ENCODE measurements at regions not wholly inside any gene's neighbourhood (a gene's known extent, or its start where the extent isn't known, plus 50 kb on each side); places are given as distances from the start of the nearest gene placed in this dataset.

GRCh38 chr3:194200422-194201081, 64.6 kb downstream of the HES1 start:
- intact Hi-C loops (cut with micrococcal nuclease; ENCODE audit: unreplicated experiment), result no loop called here
- DNase-seq (ENCODE audit: low spot score), result no peak
- Histone ChIP-seq H3K4me1 (ENCODE audit: insufficient read depth, low read length, poor library complexity, severe bottlenecking) (peaks cover 10% of the 10 kb centered on the region), H4K20me1 (ENCODE audit: insufficient read depth, low read length) (no peaks in the 10 kb centered on the region), H3K4me3 (ENCODE audit: low read depth, low read length, poor library complexity, severe bottlenecking) (no peak overlapping the region), H3K9me3 (ENCODE audit: low read length) (no peaks in the 10 kb centered on the region), H2AFZ (ENCODE audit: low read length) (no peak overlapping the region), H3K79me2 (ENCODE audit: insufficient read depth, low read depth, low read length) (no peaks in the 10 kb centered on the region), H3K9me2 (ENCODE audit: insufficient read depth, low read length) (no peaks in the 10 kb centered on the region), H3K4me2 (ENCODE audit: low read length) (no peak overlapping the region), H3K36me3 (ENCODE audit: insufficient read depth, low read length) (no peaks in the 10 kb centered on the region), H3K27ac (ENCODE audit: low read depth, low read length, poor library complexity, severe bottlenecking) (no peak overlapping the region)
- TF ChIP-seq CTCF (conservative IDR thresholded peaks at IDR 0.05; ENCODE audit: low read length), result no peak
- TF ChIP-seq EZH2phosphoT487 (IDR thresholded peaks at IDR 0.05; ENCODE audit: borderline replicate concordance, low read depth, low read length), result no peak
- ChIA-PET POLR2A (interaction anchor here (0.6 kb wide), 1 partner anchor 425 kb away, joined by 5 read pairs; no protein-coding TSS in a partner anchor), CTCF (ENCODE audit: unreplicated experiment) (no interaction called here)
- no TSS peak for BruUV-seq (replicated peaks)

GRCh38 chr3:194201953-194202666, 66.2 kb downstream of the HES1 start:
- Histone ChIP-seq H3K4me1 (ENCODE audit: insufficient read depth, low read length, poor library complexity, severe bottlenecking) (peaks cover 13% of the 10 kb centered on the region), H3K36me3 (ENCODE audit: insufficient read depth, low read length) (no peaks in the 10 kb centered on the region), H3K27ac (ENCODE audit: low read depth, low read length, poor library complexity, severe bottlenecking) (no peak overlapping the region), H3K4me2 (ENCODE audit: low read length) (no peak overlapping the region), H4K20me1 (ENCODE audit: insufficient read depth, low read length) (no peaks in the 10 kb centered on the region), H3K9me3 (ENCODE audit: low read length) (no peaks in the 10 kb centered on the region), H2AFZ (ENCODE audit: low read length) (no peak overlapping the region), H3K9me2 (ENCODE audit: insufficient read depth, low read length) (no peaks in the 10 kb centered on the region), H3K79me2 (ENCODE audit: insufficient read depth, low read depth, low read length) (no peaks in the 10 kb centered on the region), H3K4me3 (ENCODE audit: low read depth, low read length, poor library complexity, severe bottlenecking) (no peak overlapping the region)
- no TSS peak for BruUV-seq (replicated peaks)
- DNase-seq (ENCODE audit: low spot score), result no peak
- TF ChIP-seq CTCF (conservative IDR thresholded peaks at IDR 0.05; ENCODE audit: low read length), result no peak
- TF ChIP-seq EZH2phosphoT487 (IDR thresholded peaks at IDR 0.05; ENCODE audit: borderline replicate concordance, low read depth, low read length), result no peak
- ChIA-PET POLR2A (no interaction called here), CTCF (ENCODE audit: unreplicated experiment) (no interaction called here)
- intact Hi-C loops (cut with micrococcal nuclease; ENCODE audit: unreplicated experiment), result no loop called here

GRCh38 chr3:194203482-194204041, 67.6 kb downstream of the HES1 start:
- Histone ChIP-seq H3K4me3 (ENCODE audit: low read depth, low read length, poor library complexity, severe bottlenecking) (no peak overlapping the region), H2AFZ (ENCODE audit: low read length) (no peak overlapping the region), H3K27ac (ENCODE audit: low read depth, low read length, poor library complexity, severe bottlenecking) (no peak overlapping the region), H3K4me1 (ENCODE audit: insufficient read depth, low read length, poor library complexity, severe bottlenecking) (peaks cover 12% of the 10 kb centered on the region), H3K4me2 (ENCODE audit: low read length) (no peak overlapping the region), H3K9me2 (ENCODE audit: insufficient read depth, low read length) (no peaks in the 10 kb centered on the region), H3K9me3 (ENCODE audit: low read length) (no peaks in the 10 kb centered on the region), H3K79me2 (ENCODE audit: insufficient read depth, low read depth, low read length) (no peaks in the 10 kb centered on the region), H4K20me1 (ENCODE audit: insufficient read depth, low read length) (no peaks in the 10 kb centered on the region), H3K36me3 (ENCODE audit: insufficient read depth, low read length) (no peaks in the 10 kb centered on the region)
- intact Hi-C loops (cut with micrococcal nuclease; ENCODE audit: unreplicated experiment), result no loop called here
- ChIA-PET CTCF (ENCODE audit: unreplicated experiment) (no interaction called here), POLR2A (no interaction called here)
- no TSS peak for BruUV-seq (replicated peaks)
- DNase-seq (ENCODE audit: low spot score), result no peak
- TF ChIP-seq EZH2phosphoT487 (IDR thresholded peaks at IDR 0.05; ENCODE audit: borderline replicate concordance, low read depth, low read length), result no peak
- TF ChIP-seq CTCF (conservative IDR thresholded peaks at IDR 0.05; ENCODE audit: low read length), result no peak
